HEK293 (cell line): ENCODE measurements at regions not wholly inside any gene's neighbourhood (a gene's known extent, or its start where the extent isn't known, plus 50 kb on each side); places are given as distances from the start of the nearest gene placed in this dataset.

Experiments used
- CTCF ChIA-PET: fragments of 350-600 bp; formaldehyde crosslinking; extraction: SDS; loops from one replicate; lab custom pipeline; 2021; ENCODE audit warnings: antibody characterized with exemption; lab: Yijun Ruan, JAX
- POLR2A ChIA-PET: fragments of 300-600 bp; formaldehyde crosslinking; extraction: SDS; loops from one replicate; lab custom pipeline; 2020; ENCODE audit warnings: antibody characterized with exemption, inconsistent platforms; lab: Yijun Ruan, JAX
- H3K27ac ChIP-seq: fragments of 200-500 bp; sonication (Bioruptor generic); 2 replicates; pipeline ENCODE4 v1.5.1; 2014; ENCODE audit warnings: low read depth, low read length, control low read depth, inconsistent platforms; ENCODE audit errors: extremely low read depth
- H3K36me3 ChIP-seq, 2 experiments: fragments of 200-500 bp in 1 of 2; sonication (Bioruptor generic) in 1 of 2; 1 replicate in 1 of 2; 2 replicates in 1 of 2; pipeline ENCODE4 v1.5.1; 2014 to 2017; ENCODE audit warnings: inconsistent platforms in 2 of 2, low read length in 2 of 2; ENCODE audit not compliant: control insufficient read depth in 2 of 2, insufficient read depth in 1 of 2
- H3K4me1 ChIP-seq: fragments of 200-500 bp; sonication (Bioruptor generic); 2 replicates; pipeline ENCODE4 v1.5.1; 2014; ENCODE audit warnings: mild to moderate bottlenecking, low read length, inconsistent platforms; ENCODE audit not compliant: control insufficient read depth, insufficient read depth
- H3K4me3 ChIP-seq: 2 replicates; pipeline ENCODE4 v1.5.1; 2011; ENCODE audit warnings: low read depth, mild to moderate bottlenecking, control low read depth, low read length, moderate library complexity
- H3K9me3 ChIP-seq: fragments of 200-500 bp; sonication (Bioruptor generic); 2 replicates; pipeline ENCODE4 v1.5.1; 2014; ENCODE audit warnings: low read depth, low read length, inconsistent platforms; ENCODE audit not compliant: control insufficient read depth, insufficient read depth
- EGR2 ChIP-seq: fragments of 450-650 bp; formaldehyde crosslinking; IDR thresholded peaks from 2 replicates; pipeline ENCODE4 v1.5.1; 2016; ENCODE audit warnings: low read depth, missing biosample characterization, missing genetic modification characterization
- ELK4 ChIP-seq: IDR thresholded peaks from 2 replicates; pipeline ENCODE4 v1.6.1; 2011; ENCODE audit warnings: mild to moderate bottlenecking, low read depth, low read length, borderline replicate concordance
- OSR2 ChIP-seq: fragments of 450-650 bp; formaldehyde crosslinking; IDR thresholded peaks from 2 replicates; pipeline ENCODE4 v1.5.1; 2016; ENCODE audit warnings: missing biosample characterization, missing genetic modification characterization
- SALL2 ChIP-seq: fragments of 450-650 bp; formaldehyde crosslinking; IDR thresholded peaks from 2 replicates; pipeline ENCODE4 v1.5.0; 2017; ENCODE audit warnings: missing biosample characterization, mild to moderate bottlenecking, missing genetic modification characterization, borderline replicate concordance
- SCRT1 ChIP-seq: fragments of 450-650 bp; formaldehyde crosslinking; IDR thresholded peaks from 2 replicates; pipeline ENCODE4 v1.5.1; 2016; ENCODE audit warnings: missing biosample characterization, missing genetic modification characterization, borderline replicate concordance
- SCRT2 ChIP-seq: fragments of 450-650 bp; formaldehyde crosslinking; IDR thresholded peaks from 2 replicates; pipeline ENCODE4 v1.5.1; 2016; ENCODE audit warnings: missing biosample characterization, missing genetic modification characterization
- ZBTB20 ChIP-seq: fragments of 450-650 bp; formaldehyde crosslinking; IDR thresholded peaks from 2 replicates; pipeline ENCODE4 v1.5.1; 2016; ENCODE audit warnings: missing biosample characterization, missing genetic modification characterization
- ZFP3 ChIP-seq: fragments of 450-650 bp; formaldehyde crosslinking; IDR thresholded peaks from 2 replicates; pipeline ENCODE4 v1.5.1; 2016; ENCODE audit warnings: low read depth, missing biosample characterization, missing genetic modification characterization
- ZNF114 ChIP-seq: fragments of 450-650 bp; formaldehyde crosslinking; IDR thresholded peaks from 2 replicates; pipeline ENCODE4 v1.5.0; 2017; ENCODE audit warnings: missing biosample characterization, missing genetic modification characterization
- ZNF133 ChIP-seq: fragments of 450-650 bp; formaldehyde crosslinking; IDR thresholded peaks from 2 replicates; pipeline ENCODE4 v1.5.1; 2016; ENCODE audit warnings: missing biosample characterization, missing genetic modification characterization
- ZNF146 ChIP-seq: fragments of 450-650 bp; formaldehyde crosslinking; IDR thresholded peaks from 2 replicates; pipeline ENCODE4 v1.5.1; 2016; ENCODE audit warnings: missing biosample characterization, missing genetic modification characterization
- ZNF221 ChIP-seq: fragments of 450-650 bp; formaldehyde crosslinking; IDR thresholded peaks from 2 replicates; pipeline ENCODE4 v1.5.1; 2017; ENCODE audit warnings: missing biosample characterization, missing genetic modification characterization, borderline replicate concordance
- ZNF335 ChIP-seq: fragments of 450-650 bp; formaldehyde crosslinking; conservative IDR thresholded peaks from 2 replicates; pipeline ENCODE4 v1.5.1; 2016; ENCODE audit warnings: missing biosample characterization, missing genetic modification characterization
- ZNF426 ChIP-seq: fragments of 450-650 bp; formaldehyde crosslinking; IDR thresholded peaks from 2 replicates; pipeline ENCODE4 v1.5.1; 2017; ENCODE audit warnings: missing biosample characterization, missing genetic modification characterization, mild to moderate bottlenecking, inconsistent platforms, moderate library complexity
- ZNF610 ChIP-seq: fragments of 450-650 bp; formaldehyde crosslinking; IDR thresholded peaks from 2 replicates; pipeline ENCODE4 v1.5.1; 2016; ENCODE audit warnings: missing biosample characterization, missing genetic modification characterization, borderline replicate concordance
- ZNF660 ChIP-seq: fragments of 450-650 bp; IDR thresholded peaks from 2 replicates; pipeline ENCODE4 v1.5.1; 2018; ENCODE audit warnings: missing biosample characterization, mild to moderate bottlenecking, missing genetic modification characterization
- ZNF830 ChIP-seq: fragments of 450-650 bp; IDR thresholded peaks from 2 replicates; pipeline ENCODE4 v1.5.0; 2018; ENCODE audit warnings: missing biosample characterization, missing genetic modification characterization, low read depth, mild to moderate bottlenecking, moderate library complexity
- TF ChIP-seq, protein P1 (sequence below): fragments of 450-650 bp; formaldehyde crosslinking; IDR thresholded peaks from 2 replicates; pipeline ENCODE4 v1.5.1; 2016; ENCODE audit warnings: missing biosample characterization, missing genetic modification characterization
- TF ChIP-seq, protein P2 (sequence below): fragments of 450-650 bp; formaldehyde crosslinking; IDR thresholded peaks from 2 replicates; pipeline ENCODE4 v1.5.1; 2016; ENCODE audit warnings: missing biosample characterization, missing genetic modification characterization

DNA sequence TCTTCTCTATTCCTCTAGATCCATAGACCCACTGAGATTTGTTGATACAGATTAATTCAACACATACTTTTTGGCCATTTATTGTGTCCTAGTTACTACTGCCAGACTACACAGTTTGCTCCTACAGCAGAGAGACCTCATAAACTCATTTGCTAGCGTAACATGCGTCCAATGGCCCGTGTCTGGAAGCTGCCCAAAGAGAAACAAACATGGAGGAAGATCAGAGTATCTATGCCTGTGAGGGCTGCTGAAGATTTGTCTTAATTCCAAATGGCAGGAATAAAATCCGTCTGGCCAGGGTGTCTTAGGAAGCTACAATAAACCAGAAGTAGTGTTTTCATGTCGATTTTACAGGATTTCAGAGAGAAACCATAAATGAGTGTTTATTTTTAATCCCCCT lies 214.7 kb downstream of the CLIC5 start (continued):
- TF ChIP-seq OSR2 (tag by site-specific recombination): no peak
- no peak for TF ChIP-seq ZNF114 (tag by site-specific recombination)
- no peak for TF ChIP-seq ZBTB20
- TF ChIP-seq, protein P1, sequence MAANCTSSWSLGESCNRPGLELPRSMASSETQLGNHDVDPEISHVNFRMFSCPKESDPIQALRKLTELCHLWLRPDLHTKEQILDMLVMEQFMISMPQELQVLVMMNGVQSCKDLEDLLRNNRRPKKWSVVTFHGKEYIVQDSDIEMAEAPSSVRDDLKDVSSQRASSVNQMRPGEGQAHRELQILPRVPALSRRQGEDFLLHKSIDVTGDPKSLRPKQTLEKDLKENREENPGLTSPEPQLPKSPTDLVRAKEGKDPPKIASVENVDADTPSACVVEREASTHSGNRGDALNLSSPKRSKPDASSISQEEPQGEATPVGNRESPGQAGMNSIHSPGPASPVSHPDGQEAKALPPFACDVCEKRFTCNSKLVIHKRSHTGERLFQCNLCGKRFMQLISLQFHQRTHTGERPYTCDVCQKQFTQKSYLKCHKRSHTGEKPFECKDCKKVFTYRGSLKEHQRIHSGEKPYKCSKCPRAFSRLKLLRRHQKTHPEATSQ (tag by site-specific recombination): no peak
- TF ChIP-seq EGR2 (tag by site-specific recombination): no peak
- no peak for TF ChIP-seq ZNF426
- TF ChIP-seq ZNF610 (tag by site-specific recombination): no peak
- TF ChIP-seq ZNF335 (tag by site-specific recombination): no peak

DNA sequence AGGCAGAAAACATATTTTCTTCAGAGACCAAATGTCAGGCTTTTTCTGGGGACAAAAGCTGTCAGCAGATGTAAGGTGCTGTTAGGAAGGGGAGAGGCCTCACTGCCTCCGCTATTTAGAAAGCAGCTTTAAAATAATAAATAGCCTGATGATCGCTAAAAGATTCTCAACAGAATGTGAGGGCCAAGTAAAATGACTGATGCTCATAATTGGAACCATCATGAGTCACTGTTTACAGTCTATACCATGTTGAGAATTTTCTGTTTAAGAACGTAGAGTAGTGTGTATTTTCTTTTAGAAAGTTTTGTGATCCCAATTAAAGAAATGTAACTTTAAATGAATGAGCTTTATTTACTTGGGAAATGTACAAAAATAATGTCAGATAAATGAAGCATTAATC lies 220.0 kb downstream of the CLIC5 start:
- Histone ChIP-seq H3K4me3 (no peak overlapping the region), H3K27ac (no peak overlapping the region)
- TF ChIP-seq ZNF146 (tag by site-specific recombination) (no peak), ELK4 (no peak), ZNF830 (tag by site-specific recombination) (no peak), ZNF221 (no peak), SALL2 (tag by site-specific recombination) (no peak), ZFP3 (tag by site-specific recombination) (no peak), ZNF133 (no peak)
- TF ChIP-seq, protein P2, sequence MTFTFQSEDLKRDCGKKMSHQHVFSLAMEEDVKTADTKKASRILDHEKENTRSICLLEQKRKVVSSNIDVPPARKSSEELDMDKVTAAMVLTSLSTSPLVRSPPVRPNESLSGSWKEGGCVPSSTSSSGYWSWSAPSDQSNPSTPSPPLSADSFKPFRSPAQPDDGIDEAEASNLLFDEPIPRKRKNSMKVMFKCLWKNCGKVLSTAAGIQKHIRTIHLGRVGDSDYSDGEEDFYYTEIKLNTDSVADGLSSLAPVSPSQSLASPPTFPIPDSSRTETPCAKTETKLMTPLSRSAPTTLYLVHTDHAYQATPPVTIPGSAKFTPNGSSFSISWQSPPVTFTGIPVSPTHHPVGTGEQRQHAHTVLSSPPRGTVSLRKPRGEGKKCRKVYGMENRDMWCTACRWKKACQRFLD (tag by site-specific recombination): no peak
- TF ChIP-seq, all 188 proteins: peak for 0
- CTCF ChIA-PET: interaction anchor here (0.6 to 1.6 kb wide), 3 partner anchors 9 to 127 kb away, joined by 3 to 5 read pairs (median 4); no protein-coding TSS in a partner anchor
- POLR2A ChIA-PET: interaction anchor here (1.3 kb wide), 1 partner anchor 1408 kb away, joined by 3 read pairs; the partner anchor contains the start of gene CDC5L
- Histone ChIP-seq H3K4me1 (no peaks in the 10 kb centered on the region), H3K36me3 (no peaks in the 10 kb centered on the region), H3K9me3 (no peaks in the 10 kb centered on the region)

DNA sequence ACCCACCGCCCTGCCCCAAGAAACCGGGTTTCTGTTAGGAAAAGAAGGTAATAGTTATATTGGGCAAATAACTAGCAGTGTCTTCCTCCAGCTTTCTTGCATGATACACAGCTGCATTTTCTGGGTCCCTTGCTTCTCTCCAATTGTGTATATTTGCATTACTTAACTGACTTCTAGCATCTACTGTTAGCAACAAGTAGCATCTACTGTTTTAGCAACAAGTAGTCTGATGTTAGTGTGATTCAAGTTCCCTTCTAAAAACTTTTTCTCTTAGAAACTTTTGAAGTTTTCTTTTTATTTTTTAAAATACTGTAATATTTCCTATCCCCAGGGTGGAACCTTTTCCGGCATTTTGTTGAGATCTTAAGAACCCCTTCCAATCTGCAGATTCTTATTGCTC lies 221.2 kb downstream of the CLIC5 start:
- TF ChIP-seq SCRT2 (tag by site-specific recombination) (peak; percentile 87), SCRT1 (tag by site-specific recombination) (peak; percentile 57; the same call in 1 of the 2 replicates), ZNF660 (tag by site-specific recombination) (no peak)
- no peak overlapping the region for H3K27ac ChIP-seq
- no peaks in the 10 kb centered on the region for H3K4me1 ChIP-seq
- H3K9me3 ChIP-seq: no peaks in the 10 kb centered on the region
- ChIA-PET POLR2A (no interaction called here), CTCF (interaction anchor here (0.6 kb wide), 1 partner anchor 486 kb away, joined by 3 read pairs; no protein-coding TSS in a partner anchor)
- H3K4me3 ChIP-seq: no peak overlapping the region
- no peaks in the 10 kb centered on the region for H3K36me3 ChIP-seq
